Heart left ventricle (tissue), 16 donors: ENCODE measurements at regions not wholly inside any gene's neighbourhood (a gene's known extent, or its start where the extent isn't known, plus 50 kb on each side); places are given as distances from the start of the nearest gene placed in this dataset.

Experiments used
- ATAC-seq, 4 donors: fragments of 200-7000 bp; cut with Tn5 transposase; one replicate each; pipeline ENCODE4 v1.9.1; 2020 to 2022; ENCODE audit warnings: moderate library complexity in 4 of 4, mild to moderate bottlenecking in 3 of 4, moderate number of reproducible peaks in 1 of 4
- DNase-seq, 5 donors: peaks; one replicate each; pipeline ENCODE4 v3.0.0-alpha.2; 2020
- H3K27ac ChIP-seq, 12 donors: fragments of 200-600 bp; sonication (generic) in 4 of 12; one replicate each; pipeline versions ENCODE4 v1.5.0 to v1.8.0; 2016 to 2022; ENCODE audit warnings: mild to moderate bottlenecking in 2 of 12
- H3K27me3 ChIP-seq, 9 donors: fragments of 200-600 bp; sonication (generic) in 2 of 9; one replicate each; pipeline versions ENCODE4 v1.5.1 to v1.8.0; 2016 to 2022; ENCODE audit warnings: mild to moderate bottlenecking in 3 of 9
- H3K36me3 ChIP-seq, 9 donors: fragments of 200-600 bp; sonication (generic) in 2 of 9; one replicate each; pipeline versions ENCODE4 v1.5.0 to v1.8.0; 2018 to 2022; ENCODE audit warnings: mild to moderate bottlenecking in 2 of 9
- H3K4me1 ChIP-seq, 12 donors: fragments of 200-600 bp; sonication (generic) in 4 of 12; one replicate each; pipeline versions ENCODE4 v1.5.0 to v1.8.0; 2016 to 2022; ENCODE audit warnings: mild to moderate bottlenecking in 3 of 12
- H3K4me3 ChIP-seq, 12 donors: fragments of 200-600 bp; sonication (generic) in 4 of 12; one replicate each; pipeline versions ENCODE4 v1.5.0 to v1.8.0; 2017 to 2022; ENCODE audit warnings: mild to moderate bottlenecking in 9 of 12, moderate library complexity in 4 of 12
- H3K9me3 ChIP-seq, 12 donors: fragments of 200-600 bp; sonication (generic) in 4 of 12; one replicate each; pipeline versions ENCODE4 v1.5.0 to v1.8.0; 2016 to 2022; ENCODE audit warnings: mild to moderate bottlenecking in 1 of 12
- CTCF ChIP-seq, 12 donors: fragments of 200-600 bp; sonication (generic) in 4 of 12; IDR thresholded peaks; one replicate each; pipeline versions ENCODE4 v1.5.0 to v1.8.0; 2018 to 2022; ENCODE audit warnings: antibody characterized with exemption in 12 of 12, mild to moderate bottlenecking in 5 of 12
- POLR2A ChIP-seq, 2 donors: fragments of 450-650 bp; IDR thresholded peaks; one replicate each; pipeline ENCODE4 v1.6.1; 2017; ENCODE audit warnings: antibody characterized with exemption in 2 of 2, mild to moderate bottlenecking in 2 of 2, moderate library complexity in 2 of 2
- WGBS, 4 donors: extraction: QIAGEN DNeasy Blood & Tissue Kit in 2 of 4; methylation state at CpG; one replicate each; pipeline versions ENCODE4 v1.1.5 to v1.1.7; 2013 to 2018; 5-methylcytosine and 5-hydroxymethylcytosine counted together
- intact Hi-C, 10 donors: fragments of 100-400 bp; cut with DNase I; formaldehyde crosslinking; loops; one replicate each; pipeline versions ENCODE4 v1.11.1 to v1.14.2; 2022
- donor health status: ischemic (EF 13 %, LVEDD 7.1; RV severe dilation, severe dysfunction).
- donor health status: healthy with polysubstance abuse.
- donor health status: DM: no; HTN: yes; CAD: no.
- donor health status: DM: no; HTN: no; CAD: no.
- donor health status: ischemic (EF 25% LVEDD 6.9; RV normal size, moderate dysfunction).
- donor health status: ischemic (EF 25% LVEDD 5.7; RV mildly dilated, moderate dysfunction).
- donor health status: healthy.
- donor health status: DM: yes; HTN: yes; CAD: no.
- donor health status: ischemic (EF 35%, LVEDD 5.7; RV mildly dilated, moderate dysfunction).
- donor health status: nonischemic (EF 11% LVEDD 7.7; RV severe dilation, severe dysfunction).
- donor health status: DM: yes; HTN: yes; CAD: no.
- donor health status: PGD.
- donor health status: ischemic (EF 29% LVEDD 5.4; RV normal size, mild dysfunction).
- donor health status: nonischemic (EF 23%, LVEDD 6.1; RV moderate dilation, normal function).

GRCh38 chr4:54527532-54527931, 130.2 kb upstream of the KIT start:
- Histone ChIP-seq H3K27ac (no peak overlapping the region), H3K27me3 (peaks cover 0 to 5% (median 0%) of the 10 kb centered on the region in 9 donors), H3K4me1 (no peaks in the 10 kb centered on the region), H3K9me3 (peaks cover 0 to 2% (median 0%) of the 10 kb centered on the region in 12 donors), H3K36me3 (no peaks in the 10 kb centered on the region), H3K4me3 (no peak overlapping the region)
- ATAC-seq (no peak), DNase-seq (no peak)
- TF ChIP-seq POLR2A (IDR thresholded peaks at IDR 0.05) (no peak), CTCF (IDR thresholded peaks at IDR 0.05) (no peak)
- 75 to 81% (median 77%) methylated on average over 6 of the region's 6 CpGs for WGBS, 4 donors
- intact Hi-C loops = no loop called here

GRCh38 chr4:54539500-54540029, 118.2 kb upstream of the KIT start:
- no peaks in the 10 kb centered on the region for H3K9me3 ChIP-seq
- H3K4me1 ChIP-seq = peaks cover 0 to 10% (median 4%) of the 10 kb centered on the region in 12 donors
- DNase-seq (peak; percentile 30 to 80 (median 66)), ATAC-seq (peak; percentile 78 to 95 (median 94))
- whole genome bisulfite sequencing, 4 donors = 7 to 14% (median 10%) methylated on average over 16 to 26 of the region's 26 CpGs
- TF ChIP-seq POLR2A (IDR thresholded peaks at IDR 0.05) = no peak
- TF ChIP-seq CTCF (IDR thresholded peaks at IDR 0.05) = peak in 2 of 12 donors; percentile 15 to 18
- no peaks in the 10 kb centered on the region for H3K36me3 ChIP-seq
- intact Hi-C loops = no loop called here
- no peak overlapping the region for H3K27ac ChIP-seq
- peak overlapping the region in 11 of 12 donors; percentile 12 to 57 (median 46) for H3K4me3 ChIP-seq
- H3K27me3 ChIP-seq = peaks cover 0 to 5% (median 0%) of the 10 kb centered on the region in 9 donors

GRCh38 chr4:54540931-54541330, 116.8 kb upstream of the KIT start:
- no peak overlapping the region for H3K4me3 ChIP-seq
- WGBS, 4 donors = 72 to 76% (median 75%) methylated on average over 2 of the region's 2 CpGs
- DNase-seq (no peak), ATAC-seq (no peak)
- no peaks in the 10 kb centered on the region for H3K27me3 ChIP-seq
- no peaks in the 10 kb centered on the region for H3K36me3 ChIP-seq
- TF ChIP-seq POLR2A (IDR thresholded peaks at IDR 0.05) = no peak
- no peak for TF ChIP-seq CTCF (IDR thresholded peaks at IDR 0.05)
- intact Hi-C loops = no loop called here
- H3K4me1 ChIP-seq = peaks cover 0 to 10% (median 4%) of the 10 kb centered on the region in 12 donors
- no peak overlapping the region for H3K27ac ChIP-seq
- no peaks in the 10 kb centered on the region for H3K9me3 ChIP-seq

GRCh38 chr4:54541426-54542118, 116.2 kb upstream of the KIT start:
- intact Hi-C loops = no loop called here
- 72 to 80% (median 77%) methylated on average over 10 of the region's 10 CpGs for WGBS, 4 donors
- no peaks in the 10 kb centered on the region for H3K9me3 ChIP-seq

More at GRCh38 chr4:54541426-54542118, 116.2 kb upstream of the KIT start:
- DNase-seq (no peak), ATAC-seq (no peak)
- Histone ChIP-seq H3K27ac (no peak overlapping the region), H3K4me3 (no peak overlapping the region), H3K27me3 (no peaks in the 10 kb centered on the region), H3K36me3 (no peaks in the 10 kb centered on the region), H3K4me1 (peaks cover 0 to 10% (median 4%) of the 10 kb centered on the region in 12 donors)
- no peak for TF ChIP-seq POLR2A (IDR thresholded peaks at IDR 0.05)
- no peak for TF ChIP-seq CTCF (IDR thresholded peaks at IDR 0.05)
